ENCODE measurements at regions not wholly inside any gene's neighbourhood (a gene's known extent, or its start where the extent isn't known, plus 50 kb on each side); places are given as distances from the start of the nearest gene placed in this dataset.

DNA sequence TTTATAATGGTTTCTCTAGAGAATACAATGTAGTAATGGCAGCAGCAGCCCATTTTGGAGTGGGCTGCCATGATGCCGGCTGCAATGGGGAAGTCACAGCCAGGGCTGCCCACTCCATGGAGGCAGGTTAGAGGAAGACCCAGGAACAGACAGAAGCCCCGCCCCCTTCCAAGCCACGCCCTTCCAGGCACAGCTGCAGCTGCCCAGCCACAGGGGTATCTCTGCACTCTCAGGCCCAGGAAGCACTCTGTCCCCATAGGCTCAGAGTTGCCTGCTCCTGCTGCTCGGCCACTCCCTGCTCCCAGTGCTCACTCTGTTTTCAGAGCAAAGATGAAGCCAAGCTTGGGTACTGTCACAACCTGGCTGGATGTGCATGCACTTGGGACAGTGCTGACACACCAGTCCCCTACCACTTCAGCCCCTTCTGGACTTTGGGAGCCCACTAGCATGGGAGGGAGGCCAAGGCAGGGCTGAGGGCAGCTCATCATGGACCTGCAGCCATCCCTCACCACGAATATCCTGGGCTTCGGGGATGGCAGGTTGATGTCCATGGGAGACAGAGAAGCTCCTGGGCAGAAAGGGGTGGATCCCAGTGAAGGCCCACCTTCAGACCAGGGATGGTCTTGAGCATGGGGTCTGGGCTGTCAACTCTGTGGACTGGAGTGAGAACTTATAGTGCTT is 1224.2 kb downstream of the SLITRK5 start (continued):
- TF ChIP-seq ZNF114 (CRISPR knock-in tag; IDR thresholded peaks at IDR 0.05) (no peak), ZNF462 (CRISPR knock-in tag; IDR thresholded peaks at IDR 0.05) (no peak), POLR2AphosphoS5 (IDR thresholded peaks at IDR 0.05; ENCODE audit: low read depth) (no peak), EZH2 (IDR thresholded peaks at IDR 0.05; ENCODE audit: low read depth, unreplicated experiment) (no peak), ZNF331 (CRISPR knock-in tag; IDR thresholded peaks at IDR 0.05; ENCODE audit: low read depth) (no peak)

GRCh38 chr13:88896466-88896865 is 1225.3 kb downstream of the SLITRK5 start:
- no peaks in the 10 kb centered on the region for H3K9me2 ChIP-seq (ENCODE audit: insufficient read depth)
- H3K27ac ChIP-seq (ENCODE audit: low read depth) = no peak overlapping the region
- no peak overlapping the region for H3K4me3 Mint-ChIP-seq
- peaks cover 7% of the 10 kb centered on the region for H3K9me3 Mint-ChIP-seq
- H2AFZ ChIP-seq = no peak overlapping the region
- no peaks in the 10 kb centered on the region for H3K4me1 Mint-ChIP-seq
- H3K36me3 Mint-ChIP-seq (ENCODE audit: low read depth) = 0 out of 3 replicates have a peak, but pooled peaks cover 6% of the 10 kb centered on the region
- H3K27me3 ChIP-seq (ENCODE audit: insufficient read depth) = no peaks in the 10 kb centered on the region
- no peaks in the 10 kb centered on the region for H4K20me1 ChIP-seq (replicated peaks; ENCODE audit: insufficient read depth)
- DNase-seq (ENCODE audit: low spot score) = no peak
- no peak overlapping the region for H3K4me3 ChIP-seq
- no peaks in the 10 kb centered on the region for H3F3A ChIP-seq (replicated peaks; ENCODE audit: low read depth)
- no peak for ATAC-seq
- H3K27me3 Mint-ChIP-seq (ENCODE audit: insufficient read depth, low read depth, poor library complexity) = no peaks in the 10 kb centered on the region
- H3K36me3 ChIP-seq (ENCODE audit: insufficient read depth) = no peaks in the 10 kb centered on the region
- no peaks in the 10 kb centered on the region for H3K4me1 ChIP-seq (ENCODE audit: insufficient read depth)
- H3K4me2 ChIP-seq = no peak overlapping the region
- H3K27ac Mint-ChIP-seq = no peak overlapping the region
- H3K79me2 ChIP-seq (replicated peaks; ENCODE audit: insufficient read depth) = no peaks in the 10 kb centered on the region
- no peak for TF ChIP-seq POLR2AphosphoS5 (IDR thresholded peaks at IDR 0.05; ENCODE audit: low read depth)
- TF ChIP-seq, protein P1, sequence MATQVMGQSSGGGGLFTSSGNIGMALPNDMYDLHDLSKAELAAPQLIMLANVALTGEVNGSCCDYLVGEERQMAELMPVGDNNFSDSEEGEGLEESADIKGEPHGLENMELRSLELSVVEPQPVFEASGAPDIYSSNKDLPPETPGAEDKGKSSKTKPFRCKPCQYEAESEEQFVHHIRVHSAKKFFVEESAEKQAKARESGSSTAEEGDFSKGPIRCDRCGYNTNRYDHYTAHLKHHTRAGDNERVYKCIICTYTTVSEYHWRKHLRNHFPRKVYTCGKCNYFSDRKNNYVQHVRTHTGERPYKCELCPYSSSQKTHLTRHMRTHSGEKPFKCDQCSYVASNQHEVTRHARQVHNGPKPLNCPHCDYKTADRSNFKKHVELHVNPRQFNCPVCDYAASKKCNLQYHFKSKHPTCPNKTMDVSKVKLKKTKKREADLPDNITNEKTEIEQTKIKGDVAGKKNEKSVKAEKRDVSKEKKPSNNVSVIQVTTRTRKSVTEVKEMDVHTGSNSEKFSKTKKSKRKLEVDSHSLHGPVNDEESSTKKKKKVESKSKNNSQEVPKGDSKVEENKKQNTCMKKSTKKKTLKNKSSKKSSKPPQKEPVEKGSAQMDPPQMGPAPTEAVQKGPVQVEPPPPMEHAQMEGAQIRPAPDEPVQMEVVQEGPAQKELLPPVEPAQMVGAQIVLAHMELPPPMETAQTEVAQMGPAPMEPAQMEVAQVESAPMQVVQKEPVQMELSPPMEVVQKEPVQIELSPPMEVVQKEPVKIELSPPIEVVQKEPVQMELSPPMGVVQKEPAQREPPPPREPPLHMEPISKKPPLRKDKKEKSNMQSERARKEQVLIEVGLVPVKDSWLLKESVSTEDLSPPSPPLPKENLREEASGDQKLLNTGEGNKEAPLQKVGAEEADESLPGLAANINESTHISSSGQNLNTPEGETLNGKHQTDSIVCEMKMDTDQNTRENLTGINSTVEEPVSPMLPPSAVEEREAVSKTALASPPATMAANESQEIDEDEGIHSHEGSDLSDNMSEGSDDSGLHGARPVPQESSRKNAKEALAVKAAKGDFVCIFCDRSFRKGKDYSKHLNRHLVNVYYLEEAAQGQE (IDR thresholded peaks at IDR 0.05; ENCODE audit: unreplicated experiment) = no peak
- TF ChIP-seq EZH2phosphoT487 (IDR thresholded peaks at IDR 0.05; ENCODE audit: unreplicated experiment) = no peak

Data from GM23338 (cell line).